GM12878 (cell line): ENCODE measurements at regions not wholly inside any gene's neighbourhood (a gene's known extent, or its start where the extent isn't known, plus 50 kb on each side); places are given as distances from the start of the nearest gene placed in this dataset.

ENCODE experiments used
- CBX3 ChIP-seq: fragments of 200-600 bp; sonication (generic); IDR thresholded peaks from 2 replicates; pipeline ENCODE4 v1.6.1; 2016; ENCODE audit warnings: low read depth, borderline replicate concordance
- CHD4 ChIP-seq: fragments of 200-600 bp; sonication (generic); IDR thresholded peaks from 2 replicates; pipeline ENCODE4 v1.6.1; 2016; ENCODE audit warnings: mild to moderate bottlenecking
- CREB1 ChIP-seq: IDR thresholded peaks from 2 replicates; pipeline ENCODE4 v1.6.1; 2012; ENCODE audit warnings: low read depth, mild to moderate bottlenecking, inconsistent platforms
- MEF2B ChIP-seq: fragments of 450-650 bp; IDR thresholded peaks from 2 replicates; pipeline ENCODE4 v1.6.1; 2018; ENCODE audit warnings: mild to moderate bottlenecking, moderate library complexity; ENCODE audit not compliant: partially characterized antibody, poor library complexity, severe bottlenecking
- POLR2AphosphoS2 ChIP-seq: IDR thresholded peaks from 2 replicates; pipeline ENCODE4 v1.6.1; 2011; ENCODE audit warnings: low read depth, mild to moderate bottlenecking, low read length, improper control_type of control experiment, moderate library complexity
- SUZ12 ChIP-seq: fragments of 200-600 bp; sonication (generic); IDR thresholded peaks from one replicate; pipeline ENCODE4 v1.6.1; 2018; ENCODE audit warnings: antibody characterized with exemption, mild to moderate bottlenecking; ENCODE audit not compliant: unreplicated experiment
- TBL1XR1 ChIP-seq: IDR thresholded peaks from 2 replicates; pipeline ENCODE4 v1.6.1; 2012; ENCODE audit warnings: low read depth, low read length, improper control_type of control experiment
- TCF7 ChIP-seq: IDR thresholded peaks from 2 replicates; pipeline ENCODE4 v1.6.1; 2014; ENCODE audit warnings: antibody characterized with exemption, borderline replicate concordance
- ZBED1 ChIP-seq: IDR thresholded peaks from 2 replicates; pipeline ENCODE4 v1.6.1; 2016; ENCODE audit warnings: borderline replicate concordance
- ZNF24 ChIP-seq: fragments of 450-650 bp; IDR thresholded peaks from 2 replicates; pipeline ENCODE4 v1.6.1; 2017; ENCODE audit warnings: antibody characterized with exemption, mild to moderate bottlenecking
- TF ChIP-seq, protein P1 (sequence below): IDR thresholded peaks from 2 replicates; pipeline ENCODE4 v1.6.1; 2011; ENCODE audit warnings: borderline replicate concordance, low read depth, mild to moderate bottlenecking, moderate library complexity, low read length; ENCODE audit not compliant: insufficient read depth, poor library complexity, severe bottlenecking
- TF ChIP-seq, protein P2 (sequence below): fragments of 450-650 bp; IDR thresholded peaks from 2 replicates; pipeline ENCODE4 v1.6.1; 2017; ENCODE audit warnings: mild to moderate bottlenecking, low read depth, inconsistent platforms; ENCODE audit not compliant: poor library complexity, severe bottlenecking
- TF ChIP-seq, protein P3 (sequence below): fragments of 450-650 bp; IDR thresholded peaks from 2 replicates; pipeline ENCODE4 v1.6.1; 2017; ENCODE audit warnings: low read depth, mild to moderate bottlenecking, moderate library complexity

DNA sequence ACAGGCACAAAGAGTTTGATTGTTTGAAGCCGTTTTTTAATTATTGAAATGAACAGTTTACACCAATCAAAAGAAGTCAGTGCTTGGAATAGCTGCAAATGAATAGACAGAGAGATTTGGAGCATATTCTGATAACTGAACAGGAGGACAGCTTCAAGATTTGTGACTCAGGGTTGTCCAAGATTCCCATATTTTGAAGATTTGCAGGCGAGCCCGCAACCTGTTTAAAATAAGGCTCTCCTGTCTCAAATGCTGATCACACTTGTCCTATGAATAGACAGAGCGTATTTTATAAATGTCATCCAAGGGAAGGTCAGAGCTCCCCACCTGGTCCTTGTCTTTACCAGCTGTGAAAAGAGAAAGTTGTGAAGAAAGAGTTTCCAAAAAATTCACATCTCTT is 198.7 kb downstream of the RNF144A start (continued):
- TF ChIP-seq, protein P1, sequence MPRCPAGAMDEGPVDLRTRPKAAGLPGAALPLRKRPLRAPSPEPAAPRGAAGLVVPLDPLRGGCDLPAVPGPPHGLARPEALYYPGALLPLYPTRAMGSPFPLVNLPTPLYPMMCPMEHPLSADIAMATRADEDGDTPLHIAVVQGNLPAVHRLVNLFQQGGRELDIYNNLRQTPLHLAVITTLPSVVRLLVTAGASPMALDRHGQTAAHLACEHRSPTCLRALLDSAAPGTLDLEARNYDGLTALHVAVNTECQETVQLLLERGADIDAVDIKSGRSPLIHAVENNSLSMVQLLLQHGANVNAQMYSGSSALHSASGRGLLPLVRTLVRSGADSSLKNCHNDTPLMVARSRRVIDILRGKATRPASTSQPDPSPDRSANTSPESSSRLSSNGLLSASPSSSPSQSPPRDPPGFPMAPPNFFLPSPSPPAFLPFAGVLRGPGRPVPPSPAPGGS = no peak
- TF ChIP-seq MEF2B (no peak), CREB1 (no peak), ZBED1 (no peak), TCF7 (no peak), SUZ12 (no peak), POLR2AphosphoS2 (no peak), ZNF24 (no peak), TBL1XR1 (no peak), CHD4 (no peak), CBX3 (no peak)
- TF ChIP-seq, protein P2, sequence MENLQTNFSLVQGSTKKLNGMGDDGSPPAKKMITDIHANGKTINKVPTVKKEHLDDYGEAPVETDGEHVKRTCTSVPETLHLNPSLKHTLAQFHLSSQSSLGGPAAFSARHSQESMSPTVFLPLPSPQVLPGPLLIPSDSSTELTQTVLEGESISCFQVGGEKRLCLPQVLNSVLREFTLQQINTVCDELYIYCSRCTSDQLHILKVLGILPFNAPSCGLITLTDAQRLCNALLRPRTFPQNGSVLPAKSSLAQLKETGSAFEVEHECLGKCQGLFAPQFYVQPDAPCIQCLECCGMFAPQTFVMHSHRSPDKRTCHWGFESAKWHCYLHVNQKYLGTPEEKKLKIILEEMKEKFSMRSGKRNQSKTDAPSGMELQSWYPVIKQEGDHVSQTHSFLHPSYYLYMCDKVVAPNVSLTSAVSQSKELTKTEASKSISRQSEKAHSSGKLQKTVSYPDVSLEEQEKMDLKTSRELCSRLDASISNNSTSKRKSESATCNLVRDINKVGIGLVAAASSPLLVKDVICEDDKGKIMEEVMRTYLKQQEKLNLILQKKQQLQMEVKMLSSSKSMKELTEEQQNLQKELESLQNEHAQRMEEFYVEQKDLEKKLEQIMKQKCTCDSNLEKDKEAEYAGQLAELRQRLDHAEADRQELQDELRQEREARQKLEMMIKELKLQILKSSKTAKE = no peak
- TF ChIP-seq, protein P3, sequence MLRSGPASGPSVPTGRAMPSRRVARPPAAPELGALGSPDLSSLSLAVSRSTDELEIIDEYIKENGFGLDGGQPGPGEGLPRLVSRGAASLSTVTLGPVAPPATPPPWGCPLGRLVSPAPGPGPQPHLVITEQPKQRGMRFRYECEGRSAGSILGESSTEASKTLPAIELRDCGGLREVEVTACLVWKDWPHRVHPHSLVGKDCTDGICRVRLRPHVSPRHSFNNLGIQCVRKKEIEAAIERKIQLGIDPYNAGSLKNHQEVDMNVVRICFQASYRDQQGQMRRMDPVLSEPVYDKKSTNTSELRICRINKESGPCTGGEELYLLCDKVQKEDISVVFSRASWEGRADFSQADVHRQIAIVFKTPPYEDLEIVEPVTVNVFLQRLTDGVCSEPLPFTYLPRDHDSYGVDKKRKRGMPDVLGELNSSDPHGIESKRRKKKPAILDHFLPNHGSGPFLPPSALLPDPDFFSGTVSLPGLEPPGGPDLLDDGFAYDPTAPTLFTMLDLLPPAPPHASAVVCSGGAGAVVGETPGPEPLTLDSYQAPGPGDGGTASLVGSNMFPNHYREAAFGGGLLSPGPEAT = no peak
